ENCODE measurements at regions not wholly inside any gene's neighbourhood (a gene's known extent, or its start where the extent isn't known, plus 50 kb on each side); places are given as distances from the start of the nearest gene placed in this dataset.

DNA sequence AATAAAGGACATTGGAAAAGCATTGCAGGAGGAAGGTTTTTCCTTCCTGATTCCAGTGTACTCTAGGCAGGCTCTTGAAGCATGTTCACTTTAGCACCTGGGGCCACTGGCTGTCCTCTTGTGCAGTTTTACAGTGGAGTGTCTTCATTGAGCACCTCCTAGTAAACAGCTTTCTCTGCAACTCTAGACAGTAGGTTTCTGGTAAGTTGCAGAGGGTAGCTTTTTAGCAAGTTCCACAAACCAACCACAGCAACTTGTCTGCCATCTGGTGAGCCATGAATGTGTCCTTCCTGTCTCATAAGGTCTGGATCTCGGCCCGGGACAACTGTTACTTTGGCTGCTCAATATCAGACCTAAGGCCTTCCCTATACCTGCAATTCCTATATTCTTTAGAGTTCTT lies 488.0 kb downstream of the MAN2A1 start:
- no peaks in the 10 kb centered on the region for H3K4me1 ChIP-seq (replicated peaks)
- intact Hi-C loops (cut with DNase I) = no loop called here
- TF ChIP-seq POLR2A (IDR thresholded peaks at IDR 0.05) = no peak
- no peak for TF ChIP-seq POLR2AphosphoS5 (IDR thresholded peaks at IDR 0.05)
- TF ChIP-seq, protein P1, sequence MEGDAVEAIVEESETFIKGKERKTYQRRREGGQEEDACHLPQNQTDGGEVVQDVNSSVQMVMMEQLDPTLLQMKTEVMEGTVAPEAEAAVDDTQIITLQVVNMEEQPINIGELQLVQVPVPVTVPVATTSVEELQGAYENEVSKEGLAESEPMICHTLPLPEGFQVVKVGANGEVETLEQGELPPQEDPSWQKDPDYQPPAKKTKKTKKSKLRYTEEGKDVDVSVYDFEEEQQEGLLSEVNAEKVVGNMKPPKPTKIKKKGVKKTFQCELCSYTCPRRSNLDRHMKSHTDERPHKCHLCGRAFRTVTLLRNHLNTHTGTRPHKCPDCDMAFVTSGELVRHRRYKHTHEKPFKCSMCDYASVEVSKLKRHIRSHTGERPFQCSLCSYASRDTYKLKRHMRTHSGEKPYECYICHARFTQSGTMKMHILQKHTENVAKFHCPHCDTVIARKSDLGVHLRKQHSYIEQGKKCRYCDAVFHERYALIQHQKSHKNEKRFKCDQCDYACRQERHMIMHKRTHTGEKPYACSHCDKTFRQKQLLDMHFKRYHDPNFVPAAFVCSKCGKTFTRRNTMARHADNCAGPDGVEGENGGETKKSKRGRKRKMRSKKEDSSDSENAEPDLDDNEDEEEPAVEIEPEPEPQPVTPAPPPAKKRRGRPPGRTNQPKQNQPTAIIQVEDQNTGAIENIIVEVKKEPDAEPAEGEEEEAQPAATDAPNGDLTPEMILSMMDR (IDR thresholded peaks at IDR 0.05) = no peak
- WGBS = 95% methylated on average over 2 of the region's 2 CpGs
- no peaks in the 10 kb centered on the region for H3K9me3 ChIP-seq
- H3K27me3 ChIP-seq (replicated peaks; ENCODE audit: insufficient read depth) = no peaks in the 10 kb centered on the region
- no peak for DNase-seq (ENCODE audit: low spot score)
- no peak overlapping the region for H3K27ac ChIP-seq
- H3K4me3 ChIP-seq = no peak overlapping the region
- no peaks in the 10 kb centered on the region for H3K36me3 ChIP-seq

GRCh38 chr5:110179321-110179720 lies 489.6 kb downstream of the MAN2A1 start:
- no peaks in the 10 kb centered on the region for H3K27me3 ChIP-seq (replicated peaks; ENCODE audit: insufficient read depth)
- no peak for TF ChIP-seq POLR2A (IDR thresholded peaks at IDR 0.05)
- no peak for TF ChIP-seq POLR2AphosphoS5 (IDR thresholded peaks at IDR 0.05)
- TF ChIP-seq, protein P1 (IDR thresholded peaks at IDR 0.05) = no peak
- H3K4me1 ChIP-seq (replicated peaks) = no peaks in the 10 kb centered on the region
- H3K27ac ChIP-seq = no peak overlapping the region
- no peak overlapping the region for H3K4me3 ChIP-seq
- WGBS = 86% methylated on average over 2 of the region's 2 CpGs
- no peaks in the 10 kb centered on the region for H3K9me3 ChIP-seq
- DNase-seq (ENCODE audit: low spot score) = no peak
- intact Hi-C loops (cut with DNase I) = no loop called here
- no peaks in the 10 kb centered on the region for H3K36me3 ChIP-seq

DNA sequence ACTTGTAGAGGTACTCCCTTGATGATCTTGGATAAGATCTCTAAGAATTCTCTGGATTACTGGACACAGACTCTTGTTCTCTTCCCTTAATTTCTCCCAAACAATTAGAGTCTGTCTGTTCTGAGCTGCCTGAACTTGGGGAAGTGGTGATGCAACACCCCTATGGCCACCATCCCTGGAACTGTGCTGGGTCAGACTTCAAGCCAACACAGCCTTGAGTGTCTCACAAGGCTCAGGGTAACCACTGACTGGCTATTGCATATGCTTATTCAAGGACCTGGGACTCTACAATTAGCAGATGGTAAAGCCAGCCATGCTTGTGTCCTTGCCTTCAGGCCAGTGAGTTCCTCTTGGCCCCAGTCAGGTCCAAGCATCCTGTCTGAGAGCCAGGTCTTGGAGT lies 504.5 kb downstream of the MAN2A1 start:
- Histone ChIP-seq H3K4me1 (replicated peaks) (no peaks in the 10 kb centered on the region), H3K27ac (no peak overlapping the region), H3K9me3 (no peaks in the 10 kb centered on the region), H3K4me3 (no peak overlapping the region), H3K27me3 (replicated peaks; ENCODE audit: insufficient read depth) (no peaks in the 10 kb centered on the region), H3K36me3 (no peaks in the 10 kb centered on the region)
- DNase-seq (ENCODE audit: low spot score) = no peak
- intact Hi-C loops (cut with DNase I) = no loop called here
- TF ChIP-seq POLR2AphosphoS5 (IDR thresholded peaks at IDR 0.05) = no peak
- no peak for TF ChIP-seq POLR2A (IDR thresholded peaks at IDR 0.05)
- TF ChIP-seq, protein P1 (IDR thresholded peaks at IDR 0.05) = no peak

DNA sequence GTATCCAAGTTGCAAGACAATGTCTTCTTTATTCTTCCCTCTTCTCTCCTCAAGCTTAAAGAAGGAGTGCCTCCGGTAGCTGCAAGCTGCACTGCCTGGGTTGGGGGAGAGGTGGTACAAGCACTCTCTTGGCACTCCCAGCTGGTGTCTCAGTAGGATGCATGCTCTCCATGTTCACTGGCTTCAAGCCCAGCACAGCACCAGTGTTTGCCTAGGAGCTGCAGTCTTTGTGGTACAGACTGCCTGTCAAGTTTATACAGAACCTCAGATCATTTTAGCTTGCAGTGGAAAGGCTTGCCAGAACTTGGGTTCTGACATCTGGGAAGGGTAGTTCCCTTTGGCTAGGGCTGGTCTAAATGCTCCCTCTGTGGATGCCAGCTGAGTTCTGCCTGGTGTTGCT lies 505.6 kb downstream of the MAN2A1 start:
- intact Hi-C loops (cut with DNase I) = no loop called here
- no peak overlapping the region for H3K27ac ChIP-seq
- no peaks in the 10 kb centered on the region for H3K4me1 ChIP-seq (replicated peaks)
- TF ChIP-seq, protein P1 (IDR thresholded peaks at IDR 0.05) = no peak
- no peak for TF ChIP-seq POLR2A (IDR thresholded peaks at IDR 0.05)
- no peak for TF ChIP-seq POLR2AphosphoS5 (IDR thresholded peaks at IDR 0.05)
- H3K27me3 ChIP-seq (replicated peaks; ENCODE audit: insufficient read depth) = no peaks in the 10 kb centered on the region
- H3K4me3 ChIP-seq = no peak overlapping the region
- no peaks in the 10 kb centered on the region for H3K9me3 ChIP-seq
- DNase-seq (ENCODE audit: low spot score) = no peak
- no peaks in the 10 kb centered on the region for H3K36me3 ChIP-seq
- 80% methylated on average over 1 of the region's 1 CpG for WGBS

DNA sequence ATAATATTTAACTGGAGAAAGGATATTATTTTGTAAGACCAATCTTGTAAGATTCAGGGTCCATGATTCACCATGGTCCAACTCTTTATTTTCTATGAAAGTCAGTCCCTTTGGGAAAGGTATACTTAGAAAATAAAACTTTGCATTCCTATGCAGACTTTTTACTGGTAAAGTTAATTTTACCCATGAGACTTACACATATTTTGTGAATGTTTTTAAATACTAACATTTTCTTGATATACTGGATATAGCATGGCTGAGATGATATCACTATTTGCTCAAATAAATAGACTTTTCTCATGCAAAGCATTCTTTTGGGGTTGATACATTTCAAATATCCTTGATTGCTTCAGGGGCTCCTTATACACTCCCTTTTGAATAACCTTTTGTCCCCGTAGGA lies 512.1 kb downstream of the MAN2A1 start:
- intact Hi-C loops (cut with DNase I) = no loop called here
- H3K27ac ChIP-seq = no peak overlapping the region
- no peak for DNase-seq (ENCODE audit: low spot score)
- no peaks in the 10 kb centered on the region for H3K36me3 ChIP-seq
- no peaks in the 10 kb centered on the region for H3K9me3 ChIP-seq
- TF ChIP-seq POLR2A (IDR thresholded peaks at IDR 0.05) (no peak), POLR2AphosphoS5 (IDR thresholded peaks at IDR 0.05) (no peak)
- TF ChIP-seq, protein P1 (IDR thresholded peaks at IDR 0.05) = no peak
- H3K4me1 ChIP-seq (replicated peaks) = no peaks in the 10 kb centered on the region
- no peak overlapping the region for H3K4me3 ChIP-seq
- 42% methylated on average over 1 of the region's 1 CpG for WGBS
- H3K27me3 ChIP-seq (replicated peaks; ENCODE audit: insufficient read depth) = no peaks in the 10 kb centered on the region
